Keratinocyte (primary cell): ENCODE measurements at regions not wholly inside any gene's neighbourhood (a gene's known extent, or its start where the extent isn't known, plus 50 kb on each side); places are given as distances from the start of the nearest gene placed in this dataset.

Source experiments
- DNase-seq: peaks from one replicate; pipeline ENCODE4 v3.0.0-alpha.2; 2011; ENCODE audit warnings: low read depth, missing footprints, low spot score
- FAIRE-seq: peaks from 2 replicates; lab custom pipeline; 2011; peaks lifted over from hg19 to GRCh38; lab: Jason Lieb, UNC
- H2AFZ ChIP-seq: 2 replicates; pipeline ENCODE4 v1.6.0; 2012; ENCODE audit warnings: low read length, control low read depth, inconsistent platforms; ENCODE audit not compliant: control insufficient read depth
- H3K27ac ChIP-seq: 2 replicates; pipeline ENCODE4 v1.5.1; 2011; ENCODE audit warnings: low read length; ENCODE audit not compliant: control insufficient read depth, insufficient read depth
- H3K27me3 ChIP-seq: 3 replicates; pipeline ENCODE4 v1.6.0; 2011; ENCODE audit warnings: low read length; ENCODE audit not compliant: control insufficient read depth, insufficient read depth; ENCODE audit errors: extremely low read depth
- H3K36me3 ChIP-seq, 2 experiments: 2 replicates in 1 of 2; 3 replicates in 1 of 2; pipeline ENCODE4 v1.5.1; 2011; ENCODE audit warnings: low read length in 2 of 2, mild to moderate bottlenecking in 1 of 2; ENCODE audit not compliant: control insufficient read depth in 2 of 2, insufficient read depth in 2 of 2; ENCODE audit errors: extremely low read depth in 1 of 2
- H3K4me1 ChIP-seq: 3 replicates; pipeline ENCODE4 v1.5.1; 2011; ENCODE audit warnings: low read length; ENCODE audit not compliant: control insufficient read depth, insufficient read depth; ENCODE audit errors: extremely low read depth
- H3K4me2 ChIP-seq: 3 replicates; pipeline ENCODE4 v1.6.0; 2011; ENCODE audit warnings: low read depth, low read length; ENCODE audit not compliant: control insufficient read depth, insufficient read depth; ENCODE audit errors: extremely low read depth
- H3K4me3 ChIP-seq, 3 experiments: fragments of 200-600 bp in 1 of 3; sonication (generic) in 1 of 3; 2 replicates in 2 of 3; 3 replicates in 1 of 3; pipeline ENCODE4 v1.5.1; 2011 to 2016; ENCODE audit warnings: low read length in 3 of 3, mild to moderate bottlenecking in 3 of 3, control low read depth in 2 of 3, inconsistent platforms in 1 of 3, low read depth in 1 of 3, mixed read lengths in 1 of 3, mixed run types in 1 of 3, moderate library complexity in 1 of 3; ENCODE audit not compliant: control insufficient read depth in 2 of 3, insufficient read depth in 2 of 3; ENCODE audit errors: extremely low read depth in 1 of 3
- H3K79me2 ChIP-seq: 2 replicates; pipeline ENCODE4 v1.6.0; 2012; ENCODE audit warnings: low read length; ENCODE audit not compliant: control insufficient read depth, insufficient read depth
- H3K9ac ChIP-seq: 3 replicates; pipeline ENCODE4 v1.6.0; 2011; ENCODE audit warnings: low read length; ENCODE audit not compliant: control insufficient read depth, insufficient read depth; ENCODE audit errors: extremely low read depth
- H3K9me1 ChIP-seq: 3 replicates; pipeline ENCODE4 v1.6.0; 2011; ENCODE audit warnings: low read length; ENCODE audit not compliant: control insufficient read depth, insufficient read depth; ENCODE audit errors: extremely low read depth
- H3K9me3 ChIP-seq: 2 replicates; pipeline ENCODE4 v1.5.1; 2012; ENCODE audit warnings: low read depth, low read length; ENCODE audit not compliant: control insufficient read depth
- H4K20me1 ChIP-seq: 3 replicates; pipeline ENCODE4 v1.6.0; 2011; ENCODE audit warnings: low read length; ENCODE audit not compliant: control insufficient read depth, insufficient read depth; ENCODE audit errors: extremely low read depth
- EZH2 ChIP-seq: IDR thresholded peaks from one replicate; pipeline ENCODE4 v1.6.1; 2012; ENCODE audit warnings: inconsistent platforms, mild to moderate bottlenecking, low read length, moderate library complexity
- dilution Hi-C: fragments of 300-500 bp; cut with MboI; formaldehyde crosslinking; loops from one replicate; pipeline ENCODE4 v1.7.0; 2020; ENCODE audit warnings: low sequenced_read_pairs; ENCODE audit not compliant: extremely low pct_ligation_motif_present
- TF ChIP-seq, protein P1 (sequence below), 3 experiments: IDR thresholded peaks in 1 of 3; conservative IDR thresholded peaks in 1 of 3; optimal IDR thresholded peaks in 1 of 3; 2 replicates in 2 of 3; 3 replicates in 1 of 3; pipeline versions ENCODE3 to v1.5.1; 2011; ENCODE audit warnings: low read length in 3 of 3, mild to moderate bottlenecking in 3 of 3, moderate library complexity in 2 of 3, control low read depth in 1 of 3, inconsistent platforms in 1 of 3; ENCODE audit not compliant: insufficient read depth in 2 of 3; ENCODE audit errors: extremely low read depth in 1 of 3

DNA sequence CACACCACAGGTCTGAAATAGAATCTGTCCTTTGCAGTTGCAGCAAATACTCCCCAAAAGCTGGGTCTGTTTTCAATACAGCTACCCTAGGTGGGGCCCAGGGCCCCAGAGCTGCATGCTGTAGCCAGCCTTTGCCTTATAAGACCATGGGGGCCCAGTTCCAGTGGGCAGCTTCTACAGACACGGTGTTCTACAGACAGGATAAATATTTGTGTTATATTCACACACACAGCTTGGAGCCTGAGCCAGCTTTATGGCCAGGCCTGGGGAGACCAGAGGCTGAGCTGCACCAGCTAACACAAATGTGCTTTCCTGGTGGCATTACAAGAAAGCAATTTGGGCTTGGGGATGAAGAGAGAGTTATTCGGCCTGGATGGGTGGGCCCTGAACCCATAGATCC is 151.8 kb upstream of the NCAM1 start:
- no peaks in the 10 kb centered on the region for H3K9me3 ChIP-seq
- no peaks in the 10 kb centered on the region for H3K27me3 ChIP-seq
- no peaks in the 10 kb centered on the region for H3K4me1 ChIP-seq
- DNase-seq (no peak), FAIRE-seq (no peak)
- dilution Hi-C loops = no loop called here
- H3K9me1 ChIP-seq = no peaks in the 10 kb centered on the region
- H3K27ac ChIP-seq = no peak overlapping the region
- no peaks in the 10 kb centered on the region for H3K79me2 ChIP-seq
- no peak overlapping the region for H3K4me2 ChIP-seq
- H4K20me1 ChIP-seq = no peaks in the 10 kb centered on the region
- no peak overlapping the region for H3K4me3 ChIP-seq
- TF ChIP-seq, protein P1, sequence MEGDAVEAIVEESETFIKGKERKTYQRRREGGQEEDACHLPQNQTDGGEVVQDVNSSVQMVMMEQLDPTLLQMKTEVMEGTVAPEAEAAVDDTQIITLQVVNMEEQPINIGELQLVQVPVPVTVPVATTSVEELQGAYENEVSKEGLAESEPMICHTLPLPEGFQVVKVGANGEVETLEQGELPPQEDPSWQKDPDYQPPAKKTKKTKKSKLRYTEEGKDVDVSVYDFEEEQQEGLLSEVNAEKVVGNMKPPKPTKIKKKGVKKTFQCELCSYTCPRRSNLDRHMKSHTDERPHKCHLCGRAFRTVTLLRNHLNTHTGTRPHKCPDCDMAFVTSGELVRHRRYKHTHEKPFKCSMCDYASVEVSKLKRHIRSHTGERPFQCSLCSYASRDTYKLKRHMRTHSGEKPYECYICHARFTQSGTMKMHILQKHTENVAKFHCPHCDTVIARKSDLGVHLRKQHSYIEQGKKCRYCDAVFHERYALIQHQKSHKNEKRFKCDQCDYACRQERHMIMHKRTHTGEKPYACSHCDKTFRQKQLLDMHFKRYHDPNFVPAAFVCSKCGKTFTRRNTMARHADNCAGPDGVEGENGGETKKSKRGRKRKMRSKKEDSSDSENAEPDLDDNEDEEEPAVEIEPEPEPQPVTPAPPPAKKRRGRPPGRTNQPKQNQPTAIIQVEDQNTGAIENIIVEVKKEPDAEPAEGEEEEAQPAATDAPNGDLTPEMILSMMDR (optimal IDR thresholded peaks at IDR 0.05 in 1 of 3, IDR thresholded peaks at IDR 0.05 in 1 of 3, conservative IDR thresholded peaks at IDR 0.05 in 1 of 3; ENCODE audit: extremely low read depth in 1 of 3, insufficient read depth in 2 of 3, low read length in 3 of 3) = no peak
- no peak for TF ChIP-seq EZH2
- no peak overlapping the region for H3K9ac ChIP-seq
- no peak overlapping the region for H2AFZ ChIP-seq
- H3K36me3 ChIP-seq = no peaks in the 10 kb centered on the region

DNA sequence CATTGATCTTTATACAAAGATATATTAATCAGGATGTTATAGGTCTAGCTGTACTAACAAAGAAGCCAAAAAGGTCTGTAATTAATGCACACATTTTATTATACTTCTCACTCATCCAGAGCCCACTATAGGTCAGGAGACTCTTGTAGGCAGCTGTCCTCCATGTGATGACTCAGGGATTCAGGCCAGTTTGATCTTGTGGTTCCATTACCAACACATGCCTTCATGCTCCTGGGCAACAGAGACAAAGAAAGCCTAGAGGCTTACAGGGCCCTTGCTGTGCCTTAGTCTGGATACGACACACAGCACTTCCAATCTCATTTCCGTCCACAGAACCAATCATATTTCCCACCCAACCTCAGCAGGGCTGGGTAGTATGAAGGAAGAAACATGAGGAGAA is 150.3 kb upstream of the NCAM1 start:
- H4K20me1 ChIP-seq = no peaks in the 10 kb centered on the region
- no peak for TF ChIP-seq EZH2
- TF ChIP-seq, protein P1 (optimal IDR thresholded peaks at IDR 0.05 in 1 of 3, IDR thresholded peaks at IDR 0.05 in 1 of 3, conservative IDR thresholded peaks at IDR 0.05 in 1 of 3; ENCODE audit: extremely low read depth in 1 of 3, insufficient read depth in 2 of 3, low read length in 3 of 3) = no peak
- no peaks in the 10 kb centered on the region for H3K9me3 ChIP-seq
- no peak overlapping the region for H2AFZ ChIP-seq
- H3K27ac ChIP-seq = no peak overlapping the region
- dilution Hi-C loops = no loop called here
- no peak for FAIRE-seq
- no peaks in the 10 kb centered on the region for H3K4me1 ChIP-seq
- no peak overlapping the region for H3K4me3 ChIP-seq
- no peak overlapping the region for H3K4me2 ChIP-seq
- no peaks in the 10 kb centered on the region for H3K36me3 ChIP-seq
- H3K9me1 ChIP-seq = no peaks in the 10 kb centered on the region
- no peak for DNase-seq
- no peak overlapping the region for H3K9ac ChIP-seq
- no peaks in the 10 kb centered on the region for H3K79me2 ChIP-seq
- H3K27me3 ChIP-seq = no peaks in the 10 kb centered on the region
